Nephron progenitor cell (in vitro differentiated cells): ENCODE measurements at regions not wholly inside any gene's neighbourhood (a gene's known extent, or its start where the extent isn't known, plus 50 kb on each side); places are given as distances from the start of the nearest gene placed in this dataset.

Experiments
- DNase-seq: peaks from one replicate; pipeline ENCODE4 v3.0.0; 2021
- H3K27ac Mint-ChIP-seq: 2 replicates; pipeline ENCODE4 v1.8.0; 2021; ENCODE audit warnings: mild to moderate bottlenecking, moderate library complexity, mixed read lengths
- H3K27me3 Mint-ChIP-seq: 2 replicates; pipeline ENCODE4 v1.8.0; 2021; ENCODE audit warnings: mild to moderate bottlenecking, low read depth, mixed read lengths; ENCODE audit not compliant: poor library complexity
- H3K36me3 Mint-ChIP-seq: 2 replicates; pipeline ENCODE4 v1.8.0; 2021; ENCODE audit warnings: low read depth, mixed read lengths
- H3K4me1 Mint-ChIP-seq: 2 replicates; pipeline ENCODE4 v1.8.0; 2021; ENCODE audit warnings: mixed read lengths
- H3K4me3 Mint-ChIP-seq: 2 replicates; pipeline ENCODE4 v1.8.0; 2021; ENCODE audit warnings: mild to moderate bottlenecking, moderate library complexity, mixed read lengths
- H3K9me3 Mint-ChIP-seq: 2 replicates; pipeline ENCODE4 v1.8.0; 2021; ENCODE audit warnings: mild to moderate bottlenecking, moderate library complexity, mixed read lengths
- TF ChIP-seq, protein P1 (sequence below): fragments of 200-600 bp; sonication (generic); IDR thresholded peaks from 2 replicates; pipeline ENCODE4 v1.5.0; 2021; ENCODE audit warnings: antibody characterized with exemption

DNA sequence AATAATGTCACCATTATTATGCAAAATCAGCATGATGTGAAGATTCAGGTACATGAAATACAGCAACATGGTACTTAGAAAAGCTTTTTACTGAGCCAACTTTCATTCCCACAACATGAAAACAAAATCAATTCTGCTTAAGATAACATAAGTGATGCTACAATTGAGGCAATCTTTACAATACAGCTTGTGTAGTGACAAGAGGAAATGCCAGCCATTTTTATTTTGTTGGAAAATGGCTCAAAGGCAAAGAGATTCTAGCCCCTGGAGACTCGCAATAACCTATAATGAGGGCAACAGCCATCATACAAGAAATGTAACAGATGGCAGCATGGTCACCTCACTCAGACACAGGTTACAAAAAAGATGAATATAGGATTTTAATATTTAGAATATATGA lies 560.4 kb downstream of the SPOCK3 start:
- Mint-ChIP-seq H3K4me1 (peaks cover 6% of the 10 kb centered on the region), H3K9me3 (no peaks in the 10 kb centered on the region), H3K36me3 (no peaks in the 10 kb centered on the region), H3K27me3 (no peaks in the 10 kb centered on the region), H3K27ac (no peak overlapping the region), H3K4me3 (no peak overlapping the region)
- TF ChIP-seq, protein P1, sequence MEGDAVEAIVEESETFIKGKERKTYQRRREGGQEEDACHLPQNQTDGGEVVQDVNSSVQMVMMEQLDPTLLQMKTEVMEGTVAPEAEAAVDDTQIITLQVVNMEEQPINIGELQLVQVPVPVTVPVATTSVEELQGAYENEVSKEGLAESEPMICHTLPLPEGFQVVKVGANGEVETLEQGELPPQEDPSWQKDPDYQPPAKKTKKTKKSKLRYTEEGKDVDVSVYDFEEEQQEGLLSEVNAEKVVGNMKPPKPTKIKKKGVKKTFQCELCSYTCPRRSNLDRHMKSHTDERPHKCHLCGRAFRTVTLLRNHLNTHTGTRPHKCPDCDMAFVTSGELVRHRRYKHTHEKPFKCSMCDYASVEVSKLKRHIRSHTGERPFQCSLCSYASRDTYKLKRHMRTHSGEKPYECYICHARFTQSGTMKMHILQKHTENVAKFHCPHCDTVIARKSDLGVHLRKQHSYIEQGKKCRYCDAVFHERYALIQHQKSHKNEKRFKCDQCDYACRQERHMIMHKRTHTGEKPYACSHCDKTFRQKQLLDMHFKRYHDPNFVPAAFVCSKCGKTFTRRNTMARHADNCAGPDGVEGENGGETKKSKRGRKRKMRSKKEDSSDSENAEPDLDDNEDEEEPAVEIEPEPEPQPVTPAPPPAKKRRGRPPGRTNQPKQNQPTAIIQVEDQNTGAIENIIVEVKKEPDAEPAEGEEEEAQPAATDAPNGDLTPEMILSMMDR = no peak
- DNase-seq = no peak

DNA sequence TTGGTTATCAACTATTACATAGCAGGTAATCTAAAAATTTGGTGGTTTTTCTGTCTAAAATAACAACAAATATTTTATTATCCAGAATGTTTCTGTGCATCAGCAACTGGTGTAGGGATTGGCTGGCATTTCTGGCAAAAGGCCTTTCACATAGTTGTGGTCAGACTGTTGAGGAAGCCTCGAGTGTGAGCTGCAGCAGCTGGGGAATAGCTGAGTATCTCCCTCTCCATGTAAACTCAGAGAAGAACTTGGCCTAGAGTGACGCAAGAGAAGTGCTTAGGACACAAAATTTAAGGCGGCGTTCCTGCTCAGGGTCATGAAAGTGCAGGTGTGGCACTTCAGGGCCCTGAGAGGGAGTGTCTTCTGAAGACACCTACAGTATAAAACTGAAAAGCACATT lies 558.9 kb downstream of the SPOCK3 start:
- peaks cover 21% of the 10 kb centered on the region for H3K4me1 Mint-ChIP-seq

DNA sequence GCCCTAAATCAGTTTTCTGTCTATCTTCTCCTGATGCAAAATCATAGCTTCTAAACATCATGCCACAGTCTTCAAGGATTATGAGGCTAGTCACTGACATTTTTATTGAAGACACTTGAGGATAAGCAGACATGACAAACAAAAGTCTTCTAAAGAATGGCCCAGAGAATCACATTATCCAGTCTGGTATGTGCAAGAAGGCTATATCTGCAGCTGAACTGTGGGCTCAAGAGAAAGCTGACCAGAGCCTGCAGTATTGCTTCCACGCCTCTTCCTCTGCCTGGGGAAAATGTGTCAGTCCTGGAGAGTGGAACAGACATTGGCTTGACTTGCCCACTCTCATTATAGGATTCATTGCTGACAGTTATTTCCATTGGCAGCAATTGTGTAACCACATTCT lies 553.5 kb downstream of the SPOCK3 start:
- H3K4me3 Mint-ChIP-seq = no peak overlapping the region
- peaks cover 40% of the 10 kb centered on the region for H3K4me1 Mint-ChIP-seq
- TF ChIP-seq, protein P1 = no peak
- DNase-seq = no peak
- no peaks in the 10 kb centered on the region for H3K9me3 Mint-ChIP-seq
- H3K27me3 Mint-ChIP-seq = no peaks in the 10 kb centered on the region
- no peak overlapping the region for H3K27ac Mint-ChIP-seq
- H3K36me3 Mint-ChIP-seq = no peaks in the 10 kb centered on the region

More for the DNA sequence above, 558.9 kb downstream of the SPOCK3 start:
- DNase-seq = no peak
- H3K4me3 Mint-ChIP-seq = no peak overlapping the region
- no peaks in the 10 kb centered on the region for H3K27me3 Mint-ChIP-seq
- no peaks in the 10 kb centered on the region for H3K9me3 Mint-ChIP-seq
- H3K36me3 Mint-ChIP-seq = no peaks in the 10 kb centered on the region
- TF ChIP-seq, protein P1 = no peak
- no peak overlapping the region for H3K27ac Mint-ChIP-seq

DNA sequence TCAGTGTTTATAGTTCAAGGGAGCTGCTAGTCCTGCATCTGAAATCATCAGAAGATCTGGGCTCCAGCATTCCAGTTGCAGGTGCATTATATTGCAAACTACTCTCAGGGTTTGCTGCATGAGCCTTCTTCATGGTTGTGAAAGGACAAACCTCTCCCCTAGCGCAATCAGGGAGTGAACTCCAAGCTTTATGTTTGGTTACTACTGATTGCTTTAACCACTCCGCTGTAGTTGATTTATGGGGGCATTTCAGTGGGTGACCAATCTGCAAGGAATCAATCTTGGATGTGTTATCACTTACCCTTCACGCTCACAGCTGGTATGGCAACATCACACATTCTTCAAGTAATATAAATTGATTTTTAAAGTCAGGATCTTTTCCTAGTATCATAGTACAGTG lies 552.1 kb downstream of the SPOCK3 start:
- Mint-ChIP-seq H3K27me3 (no peaks in the 10 kb centered on the region), H3K36me3 (no peaks in the 10 kb centered on the region), H3K9me3 (no peaks in the 10 kb centered on the region), H3K4me1 (peaks cover 40% of the 10 kb centered on the region), H3K27ac (no peak overlapping the region), H3K4me3 (no peak overlapping the region)
- no peak for DNase-seq
- TF ChIP-seq, protein P1 = no peak
